GM23248 (cell line): ENCODE measurements at regions not wholly inside any gene's neighbourhood (a gene's known extent, or its start where the extent isn't known, plus 50 kb on each side); places are given as distances from the start of the nearest gene placed in this dataset.

Source experiments
- EZH2 ChIP-seq: fragments of 200-600 bp; sonication (generic); IDR thresholded peaks from 2 replicates; pipeline ENCODE4 v1.6.1; 2018; ENCODE audit warnings: antibody characterized with exemption, mild to moderate bottlenecking; ENCODE audit not compliant: insufficient read depth, poor library complexity, severe bottlenecking
- EZH2phosphoT487 ChIP-seq: fragments of 200-600 bp; sonication (generic); IDR thresholded peaks from 2 replicates; pipeline ENCODE4 v1.6.1; 2018; ENCODE audit warnings: antibody characterized with exemption, moderate library complexity, mild to moderate bottlenecking, low read depth; ENCODE audit not compliant: insufficient read depth

DNA sequence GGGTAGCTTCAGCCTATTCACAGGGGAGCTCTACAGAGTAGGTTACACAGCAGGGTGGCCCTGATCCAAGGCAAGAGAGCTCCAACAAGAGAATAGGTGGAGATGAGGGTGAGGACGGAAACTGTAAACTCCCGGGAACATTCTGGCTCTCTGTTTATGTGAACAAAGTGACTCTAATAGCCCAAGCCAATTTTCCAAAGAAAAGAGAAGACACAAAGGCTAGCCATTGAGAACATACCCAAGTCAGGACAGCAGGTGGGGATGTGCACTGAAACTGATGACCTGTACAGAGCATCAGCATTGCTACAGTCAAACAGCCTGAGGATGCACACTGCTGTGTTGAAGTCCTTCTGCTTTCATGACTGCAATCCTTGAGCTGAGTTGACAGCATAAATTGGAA lies 136.0 kb upstream of the TOP1 start:
- TF ChIP-seq EZH2 (no peak), EZH2phosphoT487 (no peak)
